Skin of body (tissue), 1 donor: ENCODE measurements at regions not wholly inside any gene's neighbourhood (a gene's known extent, or its start where the extent isn't known, plus 50 kb on each side); places are given as distances from the start of the nearest gene placed in this dataset.

ENCODE experiments used
- DNase-seq: peaks from one replicate; lab custom pipeline; 2025; lab: John Stamatoyannopoulos, UW

DNA sequence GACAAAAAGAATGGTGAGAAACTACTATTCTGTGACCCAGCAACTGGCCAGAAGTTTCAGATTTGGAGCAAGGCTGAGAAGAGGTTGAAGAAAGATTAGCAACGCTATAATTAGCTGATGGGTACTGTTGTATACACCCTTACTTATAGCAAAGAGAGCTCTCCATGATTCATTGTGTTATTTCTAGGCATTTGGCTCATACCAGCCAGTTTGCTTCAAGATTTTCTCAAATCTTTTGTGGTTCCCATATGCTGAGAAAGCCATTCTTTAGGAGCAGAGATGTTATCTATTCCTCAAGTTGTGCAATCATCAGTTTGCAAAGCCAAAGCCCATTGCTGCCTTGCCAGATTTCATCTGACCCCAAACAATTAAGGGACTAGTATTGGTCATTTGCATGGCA is 179.4 kb downstream of the ETS1 start:
- DNase-seq = no peak

DNA sequence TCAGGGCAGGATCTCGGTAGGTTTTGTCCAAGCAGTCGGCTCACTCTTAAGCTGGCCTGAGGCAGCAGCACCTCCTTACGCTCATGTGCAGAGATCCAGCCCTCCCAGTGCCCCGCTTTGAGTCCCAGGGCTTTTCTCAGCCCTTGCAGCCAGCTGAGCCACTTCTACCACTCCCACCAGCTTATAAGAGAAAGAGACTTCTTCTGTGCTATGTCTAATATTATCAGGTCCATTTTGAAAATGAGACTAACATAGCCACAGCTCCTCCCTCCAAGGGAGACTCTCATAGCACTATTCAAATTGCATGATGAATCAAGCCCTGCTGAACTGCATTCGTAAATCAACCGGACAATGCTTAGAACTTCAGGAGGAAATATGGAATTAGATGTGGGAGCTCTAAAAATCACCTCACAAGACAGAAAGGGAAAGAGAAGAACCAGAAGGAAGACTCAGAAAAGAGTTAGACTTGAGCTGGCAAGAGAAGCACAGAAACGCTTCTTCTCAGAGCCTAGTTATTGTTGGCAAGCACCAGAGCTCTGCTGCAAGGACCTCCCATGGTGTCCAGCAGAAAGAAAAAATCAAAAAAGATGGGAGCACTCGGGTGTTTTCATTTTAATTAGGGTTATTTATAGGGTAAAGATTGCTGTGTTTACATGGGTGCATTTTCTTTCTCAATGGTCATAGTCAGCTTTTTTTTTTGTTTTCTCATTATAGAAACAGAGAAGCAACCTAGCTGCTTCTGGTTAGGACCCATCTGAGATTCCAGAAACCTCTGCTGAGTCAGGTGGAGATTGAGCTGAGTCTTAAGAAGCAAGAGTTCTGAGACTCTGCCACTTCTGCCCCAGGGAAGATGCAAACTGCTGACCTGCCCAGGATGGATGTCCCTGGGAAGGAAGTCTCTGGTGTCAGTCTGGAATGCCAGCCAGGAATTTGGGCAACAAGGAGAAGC is 181.4 kb downstream of the ETS1 start:
- DNase-seq = no peak

DNA sequence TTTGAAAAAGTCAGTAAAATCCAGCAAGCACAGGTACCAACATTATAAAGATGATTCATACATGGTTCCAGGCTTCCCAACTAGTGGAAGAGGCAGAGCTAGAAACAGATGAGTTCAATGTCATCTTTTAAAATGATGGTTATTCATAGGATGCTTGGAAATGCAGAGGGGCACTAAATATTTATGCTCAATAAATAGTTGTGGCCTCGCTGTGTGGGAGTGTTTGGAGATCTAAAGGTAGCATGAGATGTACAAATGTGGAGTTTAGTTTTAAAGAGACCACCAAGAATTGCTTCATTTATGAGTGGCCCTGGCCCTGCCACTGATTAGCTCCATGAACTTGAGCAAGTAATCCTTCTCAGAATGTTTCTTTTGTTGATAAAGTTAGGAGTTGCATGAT is 182.2 kb downstream of the ETS1 start:
- no peak for DNase-seq

DNA sequence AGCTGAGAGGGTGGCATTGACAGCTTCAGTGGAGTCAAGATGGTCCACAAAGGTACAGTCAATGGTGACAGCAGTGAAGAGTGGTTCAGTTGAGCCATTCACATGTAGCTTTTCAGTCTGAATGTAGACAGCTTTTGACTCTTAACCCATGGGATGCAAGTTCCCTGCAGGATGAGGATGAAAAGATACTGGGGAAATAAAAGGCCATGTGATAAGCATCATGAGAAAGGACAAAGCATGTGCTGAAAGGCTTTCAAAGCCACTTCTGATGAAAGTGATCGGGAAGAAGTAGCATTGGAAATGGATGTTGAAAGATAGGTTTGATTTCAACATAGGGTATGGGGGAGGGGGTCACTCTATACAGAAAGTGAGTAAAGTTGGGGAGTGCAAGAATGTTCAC is 182.9 kb downstream of the ETS1 start:
- no peak for DNase-seq

DNA sequence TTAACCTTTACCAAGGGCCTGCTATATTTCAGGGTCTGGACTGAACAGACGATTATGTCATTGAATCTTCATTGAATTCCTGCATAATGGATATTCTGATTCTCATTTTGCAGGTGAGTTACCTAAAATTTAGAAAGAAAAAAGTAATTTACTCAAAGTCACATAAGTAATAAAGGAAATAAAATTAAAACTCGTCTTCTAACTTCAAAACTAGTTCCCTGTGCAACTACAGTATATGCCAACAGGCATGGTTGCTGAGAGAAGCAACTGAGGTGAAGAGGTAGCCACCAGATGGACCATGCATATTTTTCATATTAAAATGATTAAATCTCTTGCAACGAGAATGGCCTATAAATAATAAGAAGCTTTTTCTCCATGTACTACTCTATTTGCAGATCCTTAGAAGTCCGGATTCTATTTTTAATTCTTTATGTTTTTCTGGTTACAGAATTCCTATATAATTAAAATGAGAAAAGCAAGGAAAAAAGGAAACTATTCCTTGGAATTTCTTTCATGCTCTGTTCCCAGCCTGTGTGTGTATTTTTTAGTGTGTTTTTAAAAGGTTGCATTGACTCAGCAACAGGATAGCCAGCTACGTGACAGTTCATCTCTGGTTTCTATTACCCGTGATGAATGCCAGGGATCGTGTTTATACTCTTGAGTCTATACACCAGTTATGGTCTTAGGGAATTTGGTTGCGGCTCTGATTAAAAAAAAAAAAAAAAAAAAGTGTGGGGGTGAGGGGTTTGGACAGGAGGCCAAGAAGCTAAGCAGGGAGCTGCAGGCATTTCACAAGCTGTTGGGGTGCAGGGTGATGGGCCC is 186.8 kb downstream of the ETS1 start:
- peak; percentile 49 for DNase-seq

DNA sequence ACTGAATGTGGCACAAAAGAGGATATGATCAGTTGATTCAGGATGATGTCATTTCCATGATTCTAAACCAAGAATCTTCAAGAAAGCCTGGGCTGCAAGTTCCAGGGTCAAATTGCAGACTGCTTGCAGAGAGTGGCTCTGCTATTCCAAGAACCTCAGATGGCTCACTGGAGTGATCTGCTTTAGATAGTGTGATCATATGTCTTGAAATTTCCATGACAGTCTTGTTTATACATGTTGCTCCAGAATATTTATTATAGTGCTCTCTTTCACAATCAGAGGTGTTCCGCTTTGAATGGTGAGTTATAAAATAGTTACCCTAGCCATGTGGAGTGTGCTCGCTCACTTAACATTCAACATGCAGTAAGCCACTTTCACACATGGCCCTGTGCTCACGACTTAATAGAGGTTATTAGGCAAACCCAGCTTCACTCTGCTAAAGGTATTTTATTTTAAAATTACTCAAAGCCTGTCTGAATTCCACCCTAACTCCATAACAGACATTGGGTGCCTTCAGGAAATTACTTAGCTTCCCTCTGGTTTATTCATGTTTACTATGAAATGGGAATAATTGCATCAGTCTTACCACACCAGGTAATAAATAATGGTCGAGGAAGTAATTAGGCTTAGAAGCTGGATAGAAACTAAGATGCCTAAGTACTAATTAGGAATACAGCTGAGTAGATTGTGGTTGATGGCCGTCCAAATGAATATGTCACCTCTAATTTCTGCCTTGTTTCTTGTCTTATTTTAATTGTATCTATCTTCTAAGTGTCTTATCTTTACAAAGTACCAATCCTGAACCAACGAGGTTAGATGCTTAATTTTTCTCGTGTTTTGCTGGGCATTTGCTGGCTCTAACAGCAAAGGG is 187.9 kb downstream of the ETS1 start:
- DNase-seq = peak; percentile 18

DNA sequence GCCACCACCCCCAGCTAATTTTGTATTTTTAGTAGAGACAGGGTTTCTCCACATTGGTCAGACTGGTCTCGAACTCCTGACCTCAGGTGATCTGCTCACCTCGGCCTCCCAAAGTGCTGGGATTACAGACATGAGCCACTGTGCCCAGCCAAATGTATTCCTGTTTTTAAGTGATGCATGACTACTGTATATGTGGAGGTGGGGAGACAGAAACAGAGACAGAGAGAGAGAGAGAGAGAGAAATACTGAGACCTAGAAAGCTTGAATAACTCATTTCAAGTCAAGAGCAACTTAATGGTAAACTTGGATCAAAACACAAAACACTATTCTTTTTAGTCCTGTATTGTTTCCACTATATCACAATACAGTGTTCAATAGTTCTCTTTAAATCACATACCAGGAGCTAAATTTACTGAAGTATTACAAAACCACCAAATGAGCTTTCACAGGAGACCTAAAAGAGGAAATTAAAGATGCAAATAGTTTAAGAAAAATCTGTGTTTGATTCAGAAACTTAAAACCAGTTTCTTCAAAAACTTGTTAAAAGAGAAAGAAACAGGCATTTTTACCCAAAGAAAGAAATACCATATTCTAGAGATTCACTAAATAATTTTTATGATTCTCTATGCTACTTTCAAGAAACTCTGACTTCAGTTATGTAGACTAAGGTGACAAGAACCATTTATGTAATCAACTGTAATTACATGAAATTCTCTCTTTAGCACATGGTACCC is 188.7 kb downstream of the ETS1 start:
- no peak for DNase-seq

DNA sequence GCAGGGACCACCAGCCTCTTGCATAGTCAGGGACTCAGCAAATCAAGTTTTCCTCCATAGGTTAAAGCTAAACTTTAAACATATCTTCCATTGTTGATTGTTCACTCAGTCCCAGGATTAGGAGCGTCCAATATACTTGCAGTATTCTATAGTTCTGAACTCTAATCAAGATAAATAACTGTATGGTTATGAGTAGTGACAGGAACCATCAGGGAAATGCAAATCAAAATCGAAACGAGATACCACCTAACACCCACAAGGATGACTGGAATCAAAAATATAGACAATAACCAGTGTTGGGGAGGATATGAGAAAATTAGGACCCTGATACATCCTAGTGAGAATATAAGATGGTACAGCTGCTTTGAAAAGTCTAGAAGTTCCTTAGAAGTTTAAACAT is 190.0 kb downstream of the ETS1 start:
- DNase-seq = no peak

DNA sequence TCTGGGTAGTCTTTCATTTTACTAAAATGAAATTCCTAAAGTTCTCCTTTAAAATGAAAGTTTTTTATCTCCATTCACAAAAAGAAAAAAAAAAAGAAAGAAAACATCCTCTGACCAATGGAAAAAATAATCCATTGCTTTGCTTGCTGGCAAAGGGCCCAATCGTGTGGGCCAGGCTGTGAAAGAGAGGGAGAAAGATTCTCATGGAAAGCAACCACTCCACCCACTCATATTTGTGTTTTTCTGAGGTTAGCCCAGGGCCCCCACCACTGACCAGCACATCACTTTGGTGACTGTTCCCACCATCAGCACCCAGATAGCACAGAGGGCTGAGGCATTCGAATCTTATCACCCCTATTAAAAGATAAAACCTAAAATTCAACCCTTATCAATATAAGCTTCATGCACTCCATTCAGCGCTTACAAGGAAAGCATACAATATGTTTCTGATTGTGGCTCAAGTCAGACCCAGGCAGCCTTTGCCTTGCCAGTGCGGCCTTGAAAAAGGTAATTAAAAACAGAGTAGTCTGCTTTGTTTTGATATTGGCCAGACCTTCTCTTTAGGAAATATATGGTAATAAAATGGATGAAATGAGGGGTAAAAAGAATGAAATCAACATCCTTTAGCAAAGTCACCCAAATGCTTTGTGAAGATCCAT is 192.8 kb downstream of the ETS1 start:
- peak; percentile 17 for DNase-seq

DNA sequence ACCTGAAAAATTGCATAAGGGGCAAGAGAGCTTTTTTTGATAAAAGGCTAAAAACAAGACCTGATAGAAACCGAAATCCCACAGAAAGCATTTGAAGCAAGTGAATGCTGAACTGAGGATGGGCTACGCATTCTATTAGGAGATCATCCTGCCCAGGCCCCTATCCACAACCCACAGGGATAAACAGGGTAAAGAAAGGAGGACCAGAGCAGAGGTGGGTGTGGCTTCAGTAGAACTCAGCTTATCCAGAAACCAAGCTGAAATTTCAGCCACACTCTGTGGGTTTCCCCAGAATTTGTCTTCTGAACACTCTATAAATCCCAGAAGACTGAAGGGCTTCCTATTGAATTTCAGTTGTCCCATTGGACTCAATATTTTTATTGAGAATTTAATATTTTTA is 195.1 kb downstream of the ETS1 start:
- no peak for DNase-seq

DNA sequence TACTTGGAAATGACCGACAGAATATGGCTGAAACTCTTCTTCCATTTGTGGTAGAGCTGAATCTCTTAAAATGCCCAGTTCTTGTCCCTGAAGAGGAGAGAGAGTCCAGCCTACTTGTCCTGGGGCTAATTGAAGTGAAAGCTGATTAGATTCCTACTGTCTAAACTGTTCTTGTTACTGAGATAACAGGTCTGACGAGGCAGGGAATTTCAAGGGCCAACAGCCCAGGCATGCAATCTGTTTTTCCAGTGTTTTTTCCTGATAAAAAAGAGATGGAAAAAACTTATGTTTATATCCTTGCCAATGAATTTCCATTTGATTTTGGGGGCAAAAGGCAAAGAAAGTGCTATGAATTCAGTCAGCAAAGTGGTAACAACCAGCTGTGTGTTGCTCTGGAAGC is 195.5 kb downstream of the ETS1 start:
- no peak for DNase-seq

DNA sequence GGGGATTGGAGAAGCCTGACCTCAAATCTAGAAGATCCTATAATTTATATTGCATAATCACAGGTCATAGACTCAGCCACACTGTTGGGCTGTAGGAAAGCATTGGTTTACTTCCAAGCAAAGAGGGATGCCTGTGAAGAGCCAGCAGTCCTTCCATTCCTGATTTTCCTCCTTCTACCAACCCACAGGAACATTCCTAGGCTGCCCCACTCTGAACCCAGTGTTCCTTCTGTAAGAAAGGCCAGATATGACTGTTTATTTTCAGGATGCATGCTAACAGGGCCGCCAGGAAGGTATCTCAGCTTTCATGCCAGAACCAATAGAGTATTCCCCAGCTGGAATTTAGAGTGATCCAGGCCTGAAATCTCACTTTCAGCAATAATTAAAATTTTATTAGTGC is 197.1 kb downstream of the ETS1 start:
- no peak for DNase-seq

DNA sequence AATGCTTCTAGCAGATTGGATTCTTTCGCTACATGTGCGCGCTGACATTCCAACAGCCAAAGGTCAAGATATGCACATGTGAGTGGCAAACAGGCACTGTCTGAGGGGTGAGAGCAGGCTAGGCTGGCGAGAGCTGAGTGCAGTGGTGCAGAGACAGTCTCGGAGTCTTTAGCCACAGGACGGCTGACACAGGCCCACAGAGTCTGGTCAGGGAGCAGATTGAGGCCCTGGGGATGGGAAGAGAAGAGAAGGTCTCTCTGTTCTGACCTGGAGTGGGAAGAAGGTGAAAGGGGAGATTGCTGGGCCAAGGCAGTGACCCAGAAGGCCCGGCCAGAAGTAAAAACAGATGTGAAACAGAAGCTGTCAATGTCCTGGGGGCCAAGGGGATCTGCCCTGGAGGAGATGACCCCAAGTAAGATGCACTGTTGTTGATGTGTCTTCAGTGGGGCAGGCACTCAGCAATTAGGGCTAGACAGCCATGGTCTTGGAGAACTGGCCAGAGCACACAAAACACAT is 197.8 kb downstream of the ETS1 start:
- DNase-seq = no peak

DNA sequence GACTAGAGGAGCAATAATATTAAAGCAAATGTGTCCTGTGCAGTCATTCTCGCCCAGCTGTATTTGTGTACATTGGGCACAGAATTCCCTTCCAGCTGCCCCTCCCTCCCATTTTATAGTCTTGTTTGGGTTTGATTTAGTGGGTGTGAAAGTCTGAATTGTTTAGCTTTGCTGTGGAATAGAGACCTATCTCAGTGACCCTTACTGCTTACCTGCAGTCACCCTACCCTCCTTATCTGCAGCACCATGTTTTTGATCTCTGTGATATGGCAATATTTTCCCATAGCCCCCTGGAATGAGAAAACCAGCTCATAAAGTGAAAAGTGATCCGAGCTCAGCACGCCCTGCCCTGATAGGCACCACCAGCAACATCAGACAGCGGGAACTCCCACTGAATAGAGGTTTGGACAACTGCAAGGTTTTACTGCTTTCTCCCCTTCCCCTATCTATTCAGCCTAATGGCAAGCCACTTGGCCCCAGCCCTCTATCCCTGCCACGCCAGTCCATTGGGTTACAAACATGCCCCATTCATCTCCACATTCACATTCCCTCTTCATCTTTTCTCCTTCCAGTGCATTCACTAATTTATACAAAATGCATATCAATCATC is 199.0 kb downstream of the ETS1 start:
- no peak for DNase-seq

DNA sequence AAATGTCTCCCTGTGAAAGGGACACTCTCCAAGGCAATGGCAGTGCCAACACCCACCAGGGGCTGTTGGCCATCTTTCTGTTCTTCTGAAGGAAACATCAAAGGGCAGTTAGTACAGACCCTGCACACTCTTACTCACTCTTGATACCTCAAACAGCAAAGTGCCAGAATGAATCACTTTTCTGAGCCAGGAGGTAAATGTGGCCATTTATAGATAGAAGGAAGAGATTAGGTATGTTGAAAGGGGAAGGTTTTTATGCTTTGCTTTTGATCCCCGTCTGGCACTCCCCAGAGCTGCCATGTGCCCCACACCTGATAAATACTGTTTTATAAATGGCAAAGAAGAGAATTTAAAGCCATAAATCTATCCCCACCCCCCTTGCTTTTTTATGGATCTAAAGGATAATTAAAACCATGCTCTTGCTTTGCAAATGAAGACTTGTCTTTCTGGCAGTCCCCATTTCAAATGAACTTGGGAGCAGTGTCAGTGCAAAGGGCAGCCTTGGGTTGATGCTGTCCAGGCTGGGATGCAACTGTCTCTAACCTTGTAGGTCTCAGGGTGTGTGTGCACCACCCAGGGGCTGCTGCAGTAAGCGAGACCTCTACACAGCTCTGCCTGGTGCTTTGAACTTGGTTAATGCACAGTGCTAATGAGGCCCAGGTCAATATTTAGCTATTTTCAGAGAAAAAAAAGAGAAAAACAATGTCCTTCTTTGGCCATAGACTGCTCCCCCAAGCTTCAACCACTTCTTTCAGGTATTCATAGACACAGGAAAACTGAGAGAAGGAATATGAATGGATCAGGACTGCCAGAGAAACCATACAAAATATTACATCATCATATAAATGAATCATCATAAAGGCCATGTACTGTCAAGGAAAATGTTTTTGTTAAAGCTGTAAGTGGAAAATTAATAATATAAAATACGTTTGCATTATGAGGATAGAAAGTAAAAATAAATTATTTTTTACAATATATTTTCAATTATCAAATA is 207.5 kb downstream of the ETS1 start:
- DNase-seq = no peak

DNA sequence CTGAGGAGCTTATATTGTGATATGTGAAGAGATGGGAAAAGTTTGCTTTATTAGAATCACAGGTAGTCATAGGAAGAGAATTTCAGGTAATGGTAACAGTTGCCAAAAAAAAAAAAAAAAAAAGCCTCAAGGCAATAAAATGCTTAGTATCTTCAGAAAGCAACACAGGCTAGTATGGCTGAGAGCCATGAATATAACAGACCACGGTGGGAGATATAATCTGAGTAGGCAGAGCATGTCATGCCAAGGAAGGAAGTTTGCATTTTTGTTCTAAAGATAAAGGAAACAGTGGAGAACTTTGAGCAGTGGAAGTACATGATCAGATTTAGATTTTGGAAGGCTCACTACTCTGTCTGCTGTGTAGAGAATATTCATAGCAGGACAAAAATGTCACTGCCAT is 211.4 kb downstream of the ETS1 start:
- DNase-seq = peak; percentile 6

DNA sequence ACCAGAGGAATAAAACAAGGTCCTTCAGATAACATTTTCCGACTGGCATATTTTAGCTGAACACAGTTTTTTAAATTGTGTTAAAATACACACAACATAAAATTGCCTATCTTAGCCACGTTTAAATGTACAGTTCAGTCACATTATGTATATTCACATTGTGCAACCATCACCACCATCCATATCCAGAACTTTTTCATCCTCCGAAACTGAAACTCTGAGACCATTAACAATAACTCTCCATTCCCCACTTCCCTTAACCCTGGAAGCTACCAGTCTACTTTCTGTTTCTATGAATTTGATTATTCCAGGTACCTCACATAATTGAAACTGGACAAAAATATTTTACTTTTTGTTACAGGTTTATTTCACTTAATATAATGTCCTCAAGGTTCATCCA is 213.3 kb downstream of the ETS1 start:
- no peak for DNase-seq

DNA sequence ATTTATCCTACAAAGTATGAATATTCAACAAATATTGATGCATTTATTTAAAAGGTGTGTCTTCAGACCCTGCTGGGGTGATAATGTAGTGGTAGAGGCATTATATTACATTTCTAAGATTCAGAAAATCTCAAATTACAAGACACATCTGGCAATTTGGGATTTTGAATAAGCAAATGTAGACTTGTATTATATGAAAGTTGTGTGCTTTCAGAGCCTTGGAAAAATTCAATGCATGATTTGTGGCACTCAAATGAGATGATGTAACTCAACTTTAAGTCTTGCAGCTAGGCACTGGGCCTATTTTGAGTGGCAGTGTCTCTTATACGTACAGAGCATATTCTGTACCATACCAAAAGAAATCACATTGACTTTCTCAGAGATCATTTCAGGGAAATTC is 214.4 kb downstream of the ETS1 start:
- DNase-seq = peak; percentile 54
